D721Med (cell line): ENCODE measurements at regions not wholly inside any gene's neighbourhood (a gene's known extent, or its start where the extent isn't known, plus 50 kb on each side); places are given as distances from the start of the nearest gene placed in this dataset.
"Not testable (repeated sequence)": the region's sequence is repeated elsewhere in the genome, so short reads cannot be mapped to it uniquely, and the experiment has no call there.

Source experiments
- DNase-seq: peaks from one replicate; pipeline ENCODE4 v3.0.0; 2011; ENCODE audit warnings: low spot score; ENCODE audit not compliant: insufficient read length
- FAIRE-seq: peaks from 2 replicates; lab custom pipeline; 2011; peaks lifted over from hg19 to GRCh38; lab: Jason Lieb, UNC
- TF ChIP-seq, protein P1 (sequence below): IDR thresholded peaks from 2 replicates; pipeline ENCODE4 v1.5.1; 2012; ENCODE audit warnings: mild to moderate bottlenecking, control low read depth; ENCODE audit not compliant: insufficient read depth; ENCODE audit errors: missing control alignments

DNA sequence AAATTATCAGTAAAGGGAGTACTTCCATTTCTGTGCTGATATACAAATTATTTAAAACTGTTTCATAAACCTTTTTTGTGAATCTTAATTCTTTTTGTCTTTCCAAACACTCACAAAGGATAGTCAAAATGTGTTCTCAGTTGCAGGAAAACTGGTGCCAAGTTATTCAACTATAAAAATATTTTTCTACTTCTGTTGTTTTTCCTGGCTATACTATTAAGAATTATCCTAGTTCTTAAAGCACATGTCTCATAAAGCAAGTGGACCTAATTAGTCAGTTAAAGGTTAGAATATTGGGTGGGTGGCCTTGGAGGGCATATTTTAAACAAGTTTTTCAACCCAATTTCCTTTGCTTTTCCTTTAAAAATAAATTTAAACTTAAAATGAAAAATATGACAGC is 1460.3 kb upstream of the SLC10A2 start:
- DNase-seq, result no peak
- no peak for FAIRE-seq
- TF ChIP-seq, protein P1, sequence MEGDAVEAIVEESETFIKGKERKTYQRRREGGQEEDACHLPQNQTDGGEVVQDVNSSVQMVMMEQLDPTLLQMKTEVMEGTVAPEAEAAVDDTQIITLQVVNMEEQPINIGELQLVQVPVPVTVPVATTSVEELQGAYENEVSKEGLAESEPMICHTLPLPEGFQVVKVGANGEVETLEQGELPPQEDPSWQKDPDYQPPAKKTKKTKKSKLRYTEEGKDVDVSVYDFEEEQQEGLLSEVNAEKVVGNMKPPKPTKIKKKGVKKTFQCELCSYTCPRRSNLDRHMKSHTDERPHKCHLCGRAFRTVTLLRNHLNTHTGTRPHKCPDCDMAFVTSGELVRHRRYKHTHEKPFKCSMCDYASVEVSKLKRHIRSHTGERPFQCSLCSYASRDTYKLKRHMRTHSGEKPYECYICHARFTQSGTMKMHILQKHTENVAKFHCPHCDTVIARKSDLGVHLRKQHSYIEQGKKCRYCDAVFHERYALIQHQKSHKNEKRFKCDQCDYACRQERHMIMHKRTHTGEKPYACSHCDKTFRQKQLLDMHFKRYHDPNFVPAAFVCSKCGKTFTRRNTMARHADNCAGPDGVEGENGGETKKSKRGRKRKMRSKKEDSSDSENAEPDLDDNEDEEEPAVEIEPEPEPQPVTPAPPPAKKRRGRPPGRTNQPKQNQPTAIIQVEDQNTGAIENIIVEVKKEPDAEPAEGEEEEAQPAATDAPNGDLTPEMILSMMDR, result no peak

DNA sequence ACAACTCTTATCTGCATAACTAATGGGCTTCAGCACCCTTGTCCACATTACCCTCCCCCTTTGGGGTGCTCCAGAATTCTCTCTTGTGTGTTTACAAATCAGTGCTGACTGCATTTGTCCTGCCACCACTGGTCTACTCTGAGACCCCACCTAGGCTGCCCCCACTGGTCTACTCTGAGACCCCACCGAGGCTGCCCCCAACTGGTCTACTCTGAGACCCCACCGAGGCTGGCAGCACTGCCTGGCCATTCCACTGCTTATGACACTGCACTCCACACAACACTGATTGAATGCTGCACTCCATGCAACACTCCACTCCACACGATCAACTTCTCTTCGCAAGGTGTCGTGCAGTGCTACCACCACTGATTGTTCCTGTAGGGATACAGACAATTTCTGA is 1459.2 kb upstream of the SLC10A2 start:
- TF ChIP-seq, protein P1, result no peak
- FAIRE-seq (no peak), DNase-seq (no peak)

DNA sequence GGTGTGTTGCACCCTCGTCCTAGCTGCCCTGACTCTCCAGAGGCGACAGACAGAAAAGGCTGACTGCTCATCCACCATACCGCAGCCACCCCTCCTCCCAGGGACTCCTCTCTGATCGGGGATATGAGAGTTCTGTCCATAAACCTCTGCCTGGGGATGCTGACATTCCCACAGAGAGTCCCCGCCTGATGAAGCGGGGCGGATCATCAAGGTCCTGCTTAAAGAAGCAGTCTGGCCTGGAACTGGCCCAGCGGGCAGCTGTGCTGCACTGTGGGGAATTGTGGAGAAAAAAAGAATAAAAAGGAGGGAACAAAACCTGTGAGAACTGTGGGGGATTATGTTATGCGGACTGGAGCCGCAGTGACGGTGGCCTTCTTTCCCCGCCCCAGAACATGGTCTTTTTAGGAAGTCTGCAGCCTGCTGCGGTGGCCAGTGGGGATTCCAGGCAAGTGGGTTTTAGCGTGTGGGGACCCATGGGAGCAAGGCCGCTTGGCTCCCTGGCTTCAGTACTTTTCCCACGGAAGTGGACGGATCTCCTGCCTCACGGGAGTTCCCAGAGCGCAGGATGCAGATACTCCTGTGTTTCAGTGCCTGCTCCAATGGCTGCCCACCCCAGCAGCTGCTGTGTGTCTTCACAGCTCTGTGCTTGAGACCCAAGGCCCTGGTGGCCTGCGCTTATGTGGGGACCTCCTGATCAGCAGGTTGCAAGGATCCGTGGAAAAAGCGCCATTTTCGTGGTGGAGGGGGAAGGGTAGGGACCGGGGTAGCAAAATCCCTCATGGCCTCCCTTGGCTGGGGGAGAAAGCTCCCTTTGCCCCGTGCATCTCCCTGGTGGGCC is 1456.2 kb upstream of the SLC10A2 start:
- DNase-seq (no peak), FAIRE-seq (no peak)
- TF ChIP-seq, protein P1, result no peak

DNA sequence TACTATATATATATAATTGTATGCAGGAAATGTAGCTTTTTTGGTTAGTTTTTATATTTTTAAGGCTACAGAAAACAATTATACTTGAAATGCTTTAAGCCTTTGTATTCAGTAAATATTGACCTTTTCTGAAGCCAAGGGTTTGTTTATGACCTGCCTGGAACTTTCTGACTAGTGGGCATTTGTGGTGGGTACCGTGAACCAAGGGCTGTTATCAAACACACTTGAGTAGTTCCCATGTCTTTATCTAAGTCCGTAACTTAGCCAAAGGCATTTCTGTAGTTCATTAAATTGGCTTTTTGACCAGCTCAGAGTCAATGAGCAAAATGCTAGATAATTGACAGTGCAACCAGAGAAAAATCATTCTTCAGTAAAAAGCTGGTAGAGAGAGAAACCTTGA is 1444.2 kb upstream of the SLC10A2 start:
- FAIRE-seq (no peak), DNase-seq (no peak)
- TF ChIP-seq, protein P1, result no peak

DNA sequence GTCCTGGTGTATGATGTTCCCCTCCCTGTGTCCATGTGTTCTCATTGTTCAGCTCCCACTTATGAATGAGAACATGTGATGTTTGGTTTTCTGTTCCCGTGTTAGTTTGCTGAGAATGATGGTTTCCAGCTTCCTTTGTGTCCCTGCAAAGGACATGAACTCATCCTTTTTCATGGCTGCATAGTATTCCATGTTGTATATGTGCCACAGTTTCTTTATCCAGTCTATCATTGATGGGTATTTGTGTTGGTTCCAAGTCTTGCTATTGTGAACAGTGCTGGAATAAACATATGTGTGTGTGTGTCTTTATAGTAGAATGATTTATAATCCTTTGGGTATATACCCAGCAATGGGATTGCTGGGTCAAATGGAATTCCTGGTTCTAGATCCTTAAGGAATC is 1427.3 kb upstream of the SLC10A2 start:
- not testable (repeated sequence) for FAIRE-seq

DNA sequence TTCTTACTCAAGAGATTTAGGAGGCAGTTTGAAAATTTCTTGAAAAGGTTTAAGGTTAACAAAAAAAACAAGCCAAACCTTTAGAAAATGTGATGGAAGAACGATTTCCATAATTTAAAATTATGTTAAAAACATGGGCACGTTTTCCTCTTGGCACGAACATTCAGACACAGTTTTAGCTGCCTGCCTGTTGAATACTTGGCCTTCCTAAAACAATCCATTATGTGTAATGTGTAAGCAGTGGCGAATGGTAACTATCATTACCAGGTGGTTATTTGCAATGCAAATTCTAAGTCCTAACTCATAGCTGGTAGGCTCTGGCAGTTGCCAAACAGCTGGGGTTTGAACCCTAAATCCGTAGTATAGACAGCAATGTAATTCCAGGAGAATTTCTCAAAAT is 1425.7 kb upstream of the SLC10A2 start:
- DNase-seq (no peak), FAIRE-seq (no peak)
- TF ChIP-seq, protein P1, result no peak

More for the DNA sequence above, 1427.3 kb upstream of the SLC10A2 start:
- DNase-seq, result not testable (repeated sequence)

DNA sequence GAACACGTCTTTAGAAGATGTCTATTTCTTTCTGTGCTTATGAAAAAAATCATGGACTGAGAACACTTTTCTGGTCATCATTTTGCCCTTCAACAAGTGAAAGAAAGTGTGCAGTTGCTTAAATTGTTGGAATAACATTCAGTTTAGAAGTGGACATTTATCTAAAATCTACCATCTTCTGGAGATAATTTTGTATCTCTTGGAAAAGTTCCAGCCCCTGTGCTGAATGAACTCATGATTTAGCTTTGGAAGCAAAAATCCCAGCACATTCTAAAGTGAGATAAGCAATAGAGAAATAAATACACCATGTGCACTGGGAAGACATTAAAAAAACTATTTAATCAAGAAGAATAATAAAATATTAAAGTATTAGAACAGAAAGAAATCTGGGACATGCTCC is 1420.8 kb upstream of the SLC10A2 start:
- FAIRE-seq, result no peak
- no peak for DNase-seq
- TF ChIP-seq, protein P1, result no peak
